H1 (cell line): ENCODE measurements at regions not wholly inside any gene's neighbourhood (a gene's known extent, or its start where the extent isn't known, plus 50 kb on each side); places are given as distances from the start of the nearest gene placed in this dataset.

Experiments
- CTCF ChIA-PET: fragments of 300-600 bp; sonication (Branson Sonifier 250); formaldehyde crosslinking; loops from one replicate; lab custom pipeline; 2021; ENCODE audit not compliant: partially characterized antibody; lab: Charles Lee
- POLR2A ChIA-PET: fragments of 300-600 bp; sonication (Branson Sonifier 250); formaldehyde crosslinking; loops from one replicate; lab custom pipeline; 2021; ENCODE audit warnings: inconsistent platforms; ENCODE audit not compliant: partially characterized antibody; lab: Charles Lee
- DNase-seq, 2 experiments: peaks; one replicate each; pipeline versions ENCODE4 v3.0.0 to v3.0.0-alpha.2; 2010 to 2022; ENCODE audit warnings: low spot score in 2 of 2, low read depth in 1 of 2, mixed read lengths in 1 of 2
- FAIRE-seq: peaks from 2 replicates; lab custom pipeline; 2011; peaks lifted over from hg19 to GRCh38; lab: Jason Lieb, UNC
- H2AFZ ChIP-seq: 2 replicates; pipeline ENCODE4 v1.8.1; 2012; ENCODE audit warnings: low read length, inconsistent platforms
- H2AK5ac ChIP-seq: 2 replicates; pipeline ENCODE4 v1.6.1; 2013; ENCODE audit warnings: low read depth, low read length
- H2BK120ac ChIP-seq: replicated peaks from 2 replicates; pipeline ENCODE3; 2013; ENCODE audit warnings: low read depth, low read length, inconsistent platforms
- H2BK12ac ChIP-seq: 2 replicates; pipeline ENCODE4 v1.6.1; 2013; ENCODE audit warnings: low read depth, low read length
- H2BK15ac ChIP-seq: 2 replicates; pipeline ENCODE4 v1.6.1; 2013; ENCODE audit warnings: low read length
- H2BK20ac ChIP-seq: 2 replicates; pipeline ENCODE4 v1.6.1; 2013; ENCODE audit warnings: low read length
- H2BK5ac ChIP-seq: 2 replicates; pipeline ENCODE4 v1.6.1; 2013; ENCODE audit warnings: low read depth, low read length
- H3K14ac ChIP-seq: 2 replicates; pipeline ENCODE4 v1.6.1; 2013; ENCODE audit warnings: inconsistent platforms; ENCODE audit not compliant: insufficient read length
- H3K18ac ChIP-seq: 2 replicates; pipeline ENCODE4 v1.6.1; 2013; ENCODE audit warnings: low read length; ENCODE audit errors: extremely low read depth
- H3K23ac ChIP-seq: 2 replicates; pipeline ENCODE4 v1.6.1; 2013; ENCODE audit warnings: inconsistent platforms; ENCODE audit not compliant: insufficient read length
- H3K23me2 ChIP-seq: 2 replicates; pipeline ENCODE4 v1.6.1; 2013; ENCODE audit warnings: low read depth, low read length
- H3K27ac ChIP-seq: 2 replicates; pipeline ENCODE4 v1.6.1; 2011; ENCODE audit warnings: low read depth, low read length, inconsistent platforms
- H3K27me3 ChIP-seq, 4 experiments: replicated peaks in 1 of 4; 1 replicate in 1 of 4; 2 replicates in 3 of 4; pipeline versions ENCODE4 v1.6.1 to v1.8.1; 2011 to 2013; ENCODE audit warnings: low read length in 3 of 4, mild to moderate bottlenecking in 3 of 4, inconsistent platforms in 2 of 4, mixed read lengths in 2 of 4, moderate library complexity in 1 of 4; ENCODE audit not compliant: control insufficient read depth in 3 of 4, insufficient read depth in 3 of 4; ENCODE audit errors: extremely low read depth in 1 of 4
- H3K36me3 ChIP-seq, 4 experiments: 2 replicates each; pipeline versions ENCODE4 v1.6.1 to v1.8.1; 2011 to 2013; ENCODE audit warnings: mild to moderate bottlenecking in 4 of 4, low read length in 3 of 4, moderate library complexity in 2 of 4, control low read depth in 1 of 4, inconsistent platforms in 1 of 4; ENCODE audit not compliant: insufficient read depth in 4 of 4, control insufficient read depth in 2 of 4
- H3K4ac ChIP-seq: replicated peaks from 2 replicates; pipeline ENCODE3; 2013; ENCODE audit warnings: low read length, low read depth, mixed read lengths, inconsistent platforms; ENCODE audit not compliant: insufficient read length
- H3K4me1 ChIP-seq, 4 experiments: replicated peaks in 1 of 4; 1 replicate in 1 of 4; 2 replicates in 3 of 4; pipeline versions ENCODE4 v1.6.1 to v1.8.1; 2011 to 2013; ENCODE audit warnings: low read length in 3 of 4, inconsistent platforms in 2 of 4, mixed read lengths in 1 of 4; ENCODE audit not compliant: insufficient read depth in 4 of 4, control insufficient read depth in 3 of 4
- H3K4me2 ChIP-seq, 2 experiments: 2 replicates each; pipeline versions ENCODE4 v1.6.1 to v1.8.1; 2011 to 2013; ENCODE audit warnings: low read depth in 2 of 2, low read length in 2 of 2, control low read depth in 1 of 2, inconsistent platforms in 1 of 2, mild to moderate bottlenecking in 1 of 2; ENCODE audit not compliant: insufficient read depth in 1 of 2
- H3K4me3 ChIP-seq, 4 experiments: fragments of 200-600, 300-600 bp in 1 of 4; sonication (generic), shearing (Covaris generic), sonication (Bioruptor Twin) in 1 of 4; 2 replicates each; pipeline versions ENCODE4 v1.5.1 to v1.8.1; 2011 to 2016; ENCODE audit warnings: low read length in 4 of 4, low read depth in 3 of 4, control low read depth in 2 of 4, inconsistent platforms in 2 of 4, mild to moderate bottlenecking in 2 of 4, mixed read lengths in 1 of 4, moderate library complexity in 1 of 4; ENCODE audit not compliant: insufficient read depth in 2 of 4; ENCODE audit errors: extremely low read depth in 1 of 4
- H3K56ac ChIP-seq: replicated peaks from 2 replicates; pipeline ENCODE3; 2013; ENCODE audit warnings: low read depth, mild to moderate bottlenecking, mixed read lengths, low read length, inconsistent platforms; ENCODE audit not compliant: insufficient read length
- H3K79me1 ChIP-seq: 2 replicates; pipeline ENCODE4 v1.6.1; 2013; ENCODE audit warnings: low read depth, low read length, control low read depth
- H3K79me2 ChIP-seq, 2 experiments: 2 replicates each; pipeline versions ENCODE4 v1.6.1 to v1.8.1; 2012 to 2013; ENCODE audit warnings: low read length in 2 of 2, mild to moderate bottlenecking in 2 of 2, inconsistent platforms in 1 of 2; ENCODE audit not compliant: insufficient read depth in 2 of 2, control insufficient read depth in 1 of 2
- H3K9ac ChIP-seq, 4 experiments: replicated peaks in 1 of 4; 1 replicate in 1 of 4; 2 replicates in 3 of 4; pipeline versions ENCODE4 v1.6.1 to v1.8.1; 2011 to 2013; ENCODE audit warnings: low read depth in 3 of 4, low read length in 3 of 4, control low read depth in 2 of 4, mild to moderate bottlenecking in 2 of 4, moderate library complexity in 2 of 4, inconsistent platforms in 1 of 4; ENCODE audit errors: extremely low read depth in 1 of 4
- H3K9me3 ChIP-seq, 2 experiments: 2 replicates each; pipeline versions ENCODE4 v1.6.1 to v1.8.1; 2012 to 2013; ENCODE audit warnings: mild to moderate bottlenecking in 2 of 2, moderate library complexity in 2 of 2, control low read depth in 1 of 2, inconsistent platforms in 1 of 2, low read depth in 1 of 2, low read length in 1 of 2, mixed read lengths in 1 of 2; ENCODE audit not compliant: insufficient read depth in 2 of 2
- H4K20me1 ChIP-seq, 2 experiments: replicated peaks in 1 of 2; 2 replicates each; pipeline versions ENCODE3 to v1.8.1; 2011 to 2013; ENCODE audit warnings: inconsistent platforms in 2 of 2, low read length in 2 of 2, mild to moderate bottlenecking in 1 of 2; ENCODE audit not compliant: insufficient read depth in 2 of 2, control insufficient read depth in 1 of 2
- H4K5ac ChIP-seq: 2 replicates; pipeline ENCODE4 v1.6.1; 2013; ENCODE audit warnings: low read length, low read depth, mixed read lengths, inconsistent platforms; ENCODE audit not compliant: insufficient read length
- H4K8ac ChIP-seq: 2 replicates; pipeline ENCODE4 v1.8.0; 2013; ENCODE audit warnings: mild to moderate bottlenecking, moderate library complexity, low read length, inconsistent platforms; ENCODE audit not compliant: insufficient read depth; ENCODE audit errors: extremely low read depth
- H4K91ac ChIP-seq: replicated peaks from 2 replicates; pipeline ENCODE3; 2013; ENCODE audit warnings: low read length, mixed read lengths, inconsistent platforms; ENCODE audit not compliant: insufficient read length
- BACH1 ChIP-seq: IDR thresholded peaks from 2 replicates; pipeline ENCODE4 v1.6.1; 2012; ENCODE audit warnings: low read length, improper control_type of control experiment
- CBX8 ChIP-seq: fragments of 300-800, 300-1000 bp; sonication (generic); IDR thresholded peaks from 2 replicates; pipeline ENCODE4 v1.7.1; 2016; ENCODE audit warnings: low read depth, low read length, borderline replicate concordance
- CHD1 ChIP-seq: IDR thresholded peaks from 2 replicates; pipeline ENCODE4 v1.6.1; 2012; ENCODE audit warnings: low read depth, low read length, improper control_type of control experiment
- GABPA ChIP-seq: IDR thresholded peaks from 2 replicates; pipeline ENCODE4 v1.6.1; 2011; ENCODE audit warnings: mild to moderate bottlenecking, low read length, moderate library complexity, borderline replicate concordance; ENCODE audit not compliant: insufficient read depth
- HDAC2 ChIP-seq, 2 experiments: fragments of 300-600 bp in 1 of 2; sonication (generic) in 1 of 2; IDR thresholded peaks; 2 replicates each; pipeline ENCODE4 v1.6.1; 2011 to 2012; ENCODE audit warnings: low read depth in 2 of 2, low read length in 2 of 2, mild to moderate bottlenecking in 2 of 2, moderate library complexity in 2 of 2, borderline replicate concordance in 1 of 2, inconsistent platforms in 1 of 2
- KDM1A ChIP-seq: fragments of 200-600, 300-600 bp; sonication (generic); IDR thresholded peaks from 2 replicates; pipeline ENCODE4 v1.7.1; 2016; ENCODE audit warnings: mild to moderate bottlenecking, low read length, borderline replicate concordance
- RBBP5 ChIP-seq: IDR thresholded peaks from 2 replicates; pipeline ENCODE4 v1.7.1; 2012; ENCODE audit warnings: low read depth, mild to moderate bottlenecking, inconsistent platforms, low read length, moderate library complexity, borderline replicate concordance
- SAP30 ChIP-seq: fragments of 300-600 bp; sonication (generic); IDR thresholded peaks from 2 replicates; pipeline ENCODE4 v1.7.1; 2012; ENCODE audit warnings: low read length, moderate library complexity, mild to moderate bottlenecking, inconsistent platforms; ENCODE audit not compliant: insufficient read depth, insufficient replicate concordance
- TEAD4 ChIP-seq: IDR thresholded peaks from 2 replicates; pipeline ENCODE4 v1.6.1; 2012; ENCODE audit warnings: low read depth, low read length, inconsistent platforms, mixed read lengths
- TF ChIP-seq, protein P1 (sequence below), 3 experiments: IDR thresholded peaks; 1 replicate in 2 of 3; 2 replicates in 1 of 3; pipeline versions ENCODE4 v1.5.1 to v1.6.1; 2011; ENCODE audit warnings: low read length in 3 of 3, mild to moderate bottlenecking in 3 of 3, inconsistent platforms in 2 of 3, low read depth in 1 of 3, moderate library complexity in 1 of 3; ENCODE audit not compliant: insufficient read depth in 1 of 3; ENCODE audit errors: control extremely low read depth in 1 of 3

DNA sequence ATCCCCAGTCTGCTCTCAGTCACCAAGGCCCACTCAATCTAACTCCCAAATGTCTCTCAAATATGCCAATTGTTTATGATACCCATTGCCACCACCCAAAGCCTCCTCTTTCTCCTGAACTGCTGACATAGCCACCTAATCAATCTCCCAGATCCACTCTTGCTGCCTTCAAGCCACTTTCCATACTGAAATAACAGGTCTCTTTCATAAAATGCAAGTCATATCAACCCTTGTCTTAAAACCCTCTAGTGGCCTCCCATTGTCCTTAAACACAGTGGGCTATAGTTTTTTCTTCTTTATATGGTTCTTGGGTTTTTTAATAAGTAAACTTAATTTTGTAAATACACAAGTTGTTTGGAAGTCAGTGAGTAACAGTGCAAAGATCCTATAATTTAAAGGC is 155.2 kb upstream of the ZC3H12C start:
- H3K4me1 ChIP-seq: no peaks in the 10 kb centered on the region
- no peak overlapping the region for H3K4me2 ChIP-seq
- H3K9ac ChIP-seq: no peak overlapping the region
- no peak overlapping the region for H4K91ac ChIP-seq
- H2AK5ac ChIP-seq: no peak overlapping the region
- no peak overlapping the region for H3K4ac ChIP-seq
- no peak for DNase-seq
- H3K27ac ChIP-seq: no peak overlapping the region
- no peak overlapping the region for H2BK15ac ChIP-seq
- peak overlapping the region; percentile 84; the same call in 1 of the 2 replicates for H2AFZ ChIP-seq
- no peaks in the 10 kb centered on the region for H3K36me3 ChIP-seq
- H3K23me2 ChIP-seq: peaks cover 2% of the 10 kb centered on the region; the same call in 1 of the 2 replicates
- H3K23ac ChIP-seq: no peak overlapping the region
- H2BK12ac ChIP-seq: no peak overlapping the region
- H3K27me3 ChIP-seq: no peaks in the 10 kb centered on the region
- H3K79me1 ChIP-seq: no peaks in the 10 kb centered on the region
- H3K79me2 ChIP-seq: no peaks in the 10 kb centered on the region
- no peak overlapping the region for H4K5ac ChIP-seq
- no peak overlapping the region for H2BK20ac ChIP-seq
- no peak overlapping the region for H3K56ac ChIP-seq
- no peak for FAIRE-seq
- POLR2A ChIA-PET: no interaction called here
- H3K9me3 ChIP-seq: no peaks in the 10 kb centered on the region
- no peak overlapping the region for H2BK5ac ChIP-seq
- no peak overlapping the region for H4K8ac ChIP-seq
- H3K14ac ChIP-seq: no peak overlapping the region
- CTCF ChIA-PET: interaction anchor here (0.6 to 2.4 kb wide), 5 partner anchors 24 to 196 kb away, joined by 3 to 11 read pairs (median 3); no protein-coding TSS in a partner anchor
- H4K20me1 ChIP-seq: no peaks in the 10 kb centered on the region
- no peak overlapping the region for H2BK120ac ChIP-seq
- no peak overlapping the region for H3K4me3 ChIP-seq
- no peak overlapping the region for H3K18ac ChIP-seq
- TF ChIP-seq KDM1A (no peak), BACH1 (no peak), CHD1 (no peak), RBBP5 (no peak), GABPA (no peak), CBX8 (no peak), HDAC2 (IDR thresholded peaks at IDR 0.05; ENCODE audit: borderline replicate concordance in 1 of 2, low read depth in 2 of 2, low read length in 2 of 2) (no peak), SAP30 (no peak), TEAD4 (no peak)
- TF ChIP-seq, protein P1, sequence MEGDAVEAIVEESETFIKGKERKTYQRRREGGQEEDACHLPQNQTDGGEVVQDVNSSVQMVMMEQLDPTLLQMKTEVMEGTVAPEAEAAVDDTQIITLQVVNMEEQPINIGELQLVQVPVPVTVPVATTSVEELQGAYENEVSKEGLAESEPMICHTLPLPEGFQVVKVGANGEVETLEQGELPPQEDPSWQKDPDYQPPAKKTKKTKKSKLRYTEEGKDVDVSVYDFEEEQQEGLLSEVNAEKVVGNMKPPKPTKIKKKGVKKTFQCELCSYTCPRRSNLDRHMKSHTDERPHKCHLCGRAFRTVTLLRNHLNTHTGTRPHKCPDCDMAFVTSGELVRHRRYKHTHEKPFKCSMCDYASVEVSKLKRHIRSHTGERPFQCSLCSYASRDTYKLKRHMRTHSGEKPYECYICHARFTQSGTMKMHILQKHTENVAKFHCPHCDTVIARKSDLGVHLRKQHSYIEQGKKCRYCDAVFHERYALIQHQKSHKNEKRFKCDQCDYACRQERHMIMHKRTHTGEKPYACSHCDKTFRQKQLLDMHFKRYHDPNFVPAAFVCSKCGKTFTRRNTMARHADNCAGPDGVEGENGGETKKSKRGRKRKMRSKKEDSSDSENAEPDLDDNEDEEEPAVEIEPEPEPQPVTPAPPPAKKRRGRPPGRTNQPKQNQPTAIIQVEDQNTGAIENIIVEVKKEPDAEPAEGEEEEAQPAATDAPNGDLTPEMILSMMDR (IDR thresholded peaks at IDR 0.05; ENCODE audit: control extremely low read depth in 1 of 3, insufficient read depth in 1 of 3, low read depth in 1 of 3, low read length in 3 of 3): no peak
